GM18507 (cell line): ENCODE measurements at regions not wholly inside any gene's neighbourhood (a gene's known extent, or its start where the extent isn't known, plus 50 kb on each side); places are given as distances from the start of the nearest gene placed in this dataset.
A peak's percentile ranks its signal among the peaks of the same experiment; 100 is the strongest.

Experiments used
- DNase-seq: peaks from one replicate; pipeline ENCODE4 v3.0.0; 2011; ENCODE audit warnings: low read depth; ENCODE audit not compliant: insufficient read length; ENCODE audit errors: extremely low spot score
- FAIRE-seq: peaks from 2 replicates; lab custom pipeline; 2011; peaks lifted over from hg19 to GRCh38; lab: Jason Lieb, UNC

GRCh38 chr2:147659051-147659450 is 185.8 kb upstream of the ACVR2A start:
- FAIRE-seq = no peak
- no peak for DNase-seq

GRCh38 chr2:147657086-147658000 is 187.5 kb upstream of the ACVR2A start:
- DNase-seq = no peak
- FAIRE-seq = peak; percentile 44

- no peak for DNase-seq
These were observed 194.8 kb upstream of the ACVR2A start for GRCh38 chr2:147649998-147650397.

DNA sequence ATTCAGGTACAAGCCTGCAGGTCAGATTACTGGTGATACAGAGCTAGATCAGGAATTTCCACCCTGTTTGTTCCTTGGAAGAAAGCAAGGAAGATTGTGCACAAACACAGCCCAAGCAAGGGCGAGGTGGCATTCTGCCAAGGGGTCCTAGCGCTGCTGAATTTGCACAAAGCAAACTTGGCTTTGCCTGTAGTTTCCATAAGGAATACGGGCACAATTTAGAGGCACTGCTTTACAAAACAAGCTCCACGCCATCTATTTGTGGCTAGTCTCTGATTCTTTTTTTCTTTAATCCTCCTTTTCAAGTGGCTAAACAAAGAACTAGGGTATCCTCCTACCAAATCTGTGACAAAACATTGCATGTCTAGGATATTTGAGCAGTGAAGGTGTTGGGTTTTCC is 195.5 kb upstream of the ACVR2A start:
- no peak for DNase-seq
- FAIRE-seq = no peak

More at GRCh38 chr2:147649998-147650397, 194.8 kb upstream of the ACVR2A start:
- no peak for FAIRE-seq

DNA sequence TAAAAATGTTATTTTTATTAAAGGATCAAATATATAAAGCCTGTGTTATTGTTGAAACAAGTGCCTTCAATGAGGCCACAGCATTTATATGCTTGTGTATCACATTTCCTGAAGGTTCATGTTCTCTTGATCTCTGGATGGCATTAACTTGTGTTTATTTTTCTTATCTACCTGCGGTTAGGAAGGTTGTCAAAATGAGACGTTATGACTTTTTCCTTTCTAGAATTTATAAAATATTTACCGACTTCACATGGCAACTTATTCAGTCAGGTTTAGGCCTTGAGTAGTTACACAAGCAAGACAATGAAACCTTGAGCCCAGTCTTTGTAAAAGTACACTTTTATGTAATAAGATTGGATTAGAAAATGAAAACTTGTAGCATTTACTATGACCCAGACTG is 196.4 kb upstream of the ACVR2A start:
- DNase-seq (no peak), FAIRE-seq (no peak)

DNA sequence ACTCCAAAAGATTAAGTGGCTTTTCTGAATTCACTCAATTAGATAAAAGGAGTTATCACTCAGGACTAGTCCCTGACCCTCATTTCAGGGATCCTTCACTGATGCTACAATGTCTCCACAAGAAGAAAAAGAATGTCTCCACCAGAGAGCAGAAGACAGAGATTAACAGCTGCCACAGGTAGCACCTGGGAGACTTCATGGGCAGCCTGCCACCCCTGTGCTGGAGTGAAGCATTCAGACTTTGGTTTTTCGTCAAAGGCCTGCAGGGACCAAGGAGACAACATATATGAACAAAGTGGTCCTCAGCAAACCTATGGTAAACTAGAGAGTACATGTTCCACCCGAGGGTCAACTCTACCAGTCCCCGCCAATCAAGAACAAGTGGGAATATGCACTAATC is 197.0 kb upstream of the ACVR2A start:
- DNase-seq = no peak
- no peak for FAIRE-seq

DNA sequence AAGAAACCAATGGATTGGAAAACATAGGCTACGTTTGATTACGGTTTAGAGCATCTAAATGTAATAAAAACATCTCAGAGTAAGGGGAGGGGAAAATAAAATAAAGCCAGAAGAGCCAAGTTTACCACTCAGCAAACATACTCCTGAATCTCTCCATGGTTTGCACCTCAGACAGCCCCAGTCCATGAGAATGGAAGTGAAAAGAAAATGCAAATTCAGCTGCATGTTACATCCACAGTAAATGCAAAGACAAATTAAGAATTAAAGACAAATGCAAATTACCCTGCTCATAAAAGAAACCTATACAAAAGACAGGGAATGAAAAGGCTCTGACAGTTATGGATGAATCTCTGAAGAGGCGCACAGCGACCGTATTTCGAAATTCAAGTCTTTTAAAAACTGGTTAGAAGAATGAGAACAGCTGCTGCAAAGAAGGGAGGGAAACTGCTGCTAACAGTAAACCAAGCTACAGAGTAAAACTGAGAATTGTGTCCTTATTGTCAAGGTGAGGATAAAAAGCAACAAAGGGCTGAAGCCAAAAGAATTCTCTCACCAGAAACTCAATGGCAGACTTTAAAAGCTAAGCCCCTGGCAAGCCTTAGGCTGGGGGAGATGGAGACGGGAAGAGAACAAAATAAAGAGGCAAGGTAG is 197.9 kb upstream of the ACVR2A start:
- FAIRE-seq (no peak), DNase-seq (no peak)

GRCh38 chr2:147644491-147644890 is 200.3 kb upstream of the ACVR2A start:
- DNase-seq (no peak), FAIRE-seq (no peak)

GRCh38 chr2:147642765-147643164 is 202.1 kb upstream of the ACVR2A start:
- DNase-seq (no peak), FAIRE-seq (no peak)

- DNase-seq = no peak
- FAIRE-seq = no peak
These were observed 203.2 kb upstream of the ACVR2A start for GRCh38 chr2:147641651-147642050.

GRCh38 chr2:147639891-147640290 is 204.9 kb upstream of the ACVR2A start:
- FAIRE-seq = peak; percentile 97

GRCh38 chr2:147639386-147639785 is 205.4 kb upstream of the ACVR2A start:
- FAIRE-seq = no peak

More at GRCh38 chr2:147639891-147640290, 204.9 kb upstream of the ACVR2A start:
- peak; percentile 22 for DNase-seq

GRCh38 chr2:147636886-147637285 is 207.9 kb upstream of the ACVR2A start:
- peak; percentile 70 for FAIRE-seq

More at GRCh38 chr2:147639386-147639785, 205.4 kb upstream of the ACVR2A start:
- DNase-seq = no peak

GRCh38 chr2:147636238-147636882 is 208.5 kb upstream of the ACVR2A start:
- DNase-seq (no peak), FAIRE-seq (no peak)

More at GRCh38 chr2:147636886-147637285, 207.9 kb upstream of the ACVR2A start:
- no peak for DNase-seq

DNA sequence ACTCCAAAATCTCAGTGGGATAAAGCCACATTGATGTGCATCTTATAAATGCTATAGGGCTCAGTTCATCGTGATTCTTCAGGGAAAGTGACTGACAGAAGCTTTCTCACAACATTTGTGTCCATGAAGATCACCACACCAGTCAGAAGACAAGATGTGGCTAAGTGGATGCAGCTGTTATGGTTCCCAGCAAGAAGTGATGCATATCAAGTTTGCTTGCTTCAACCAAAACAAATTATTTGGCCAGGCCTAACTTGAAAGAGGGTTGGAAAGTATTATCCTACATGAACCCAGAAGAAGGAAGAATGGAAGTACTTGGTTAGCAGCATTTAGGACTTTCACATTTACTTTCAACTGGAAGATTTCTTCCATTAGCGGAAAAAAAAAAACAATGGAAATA is 210.0 kb upstream of the ACVR2A start:
- DNase-seq = no peak
- peak; percentile 54 for FAIRE-seq

DNA sequence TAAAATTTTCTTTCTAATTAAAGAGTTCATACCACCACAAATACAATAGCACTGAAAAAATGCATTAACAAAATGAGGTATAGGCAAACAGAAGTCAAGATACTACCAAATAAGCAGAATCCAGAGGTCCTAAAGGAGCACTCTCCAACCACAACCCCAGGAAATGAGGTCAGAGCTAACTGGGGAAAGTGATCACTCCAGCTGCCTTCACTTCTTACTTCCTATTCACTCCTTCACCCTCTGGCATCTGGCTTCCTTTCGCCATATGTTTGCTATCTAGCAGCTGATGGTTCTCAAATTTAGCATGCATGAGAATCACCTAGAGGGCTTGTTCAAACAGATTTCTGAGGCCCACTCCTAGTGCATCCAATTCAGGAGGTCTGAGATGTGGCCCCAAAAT is 212.6 kb upstream of the ACVR2A start:
- peak; percentile 65 for FAIRE-seq
- no peak for DNase-seq

GRCh38 chr2:147631294-147631693 is 213.5 kb upstream of the ACVR2A start:
- no peak for DNase-seq
- FAIRE-seq = no peak

DNA sequence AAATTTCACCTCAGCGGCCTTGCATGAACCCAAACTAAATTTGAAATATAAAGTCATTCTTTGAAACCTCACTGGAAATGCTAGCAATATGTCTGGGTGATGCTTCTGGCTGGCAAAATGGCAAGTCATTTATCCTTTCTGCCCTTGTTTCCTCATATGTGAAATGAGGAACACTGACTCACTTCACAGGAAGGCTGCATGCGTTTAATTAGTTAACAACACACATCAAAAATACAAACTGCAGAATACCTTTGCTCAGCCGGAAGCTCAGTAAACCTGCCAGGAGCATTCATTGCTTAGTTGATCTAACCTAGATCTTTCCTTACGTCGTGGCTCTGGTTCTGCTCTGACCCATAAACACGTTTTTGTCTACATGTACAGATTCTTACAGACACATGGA is 214.2 kb upstream of the ACVR2A start:
- no peak for DNase-seq
- FAIRE-seq = peak; percentile 47

DNA sequence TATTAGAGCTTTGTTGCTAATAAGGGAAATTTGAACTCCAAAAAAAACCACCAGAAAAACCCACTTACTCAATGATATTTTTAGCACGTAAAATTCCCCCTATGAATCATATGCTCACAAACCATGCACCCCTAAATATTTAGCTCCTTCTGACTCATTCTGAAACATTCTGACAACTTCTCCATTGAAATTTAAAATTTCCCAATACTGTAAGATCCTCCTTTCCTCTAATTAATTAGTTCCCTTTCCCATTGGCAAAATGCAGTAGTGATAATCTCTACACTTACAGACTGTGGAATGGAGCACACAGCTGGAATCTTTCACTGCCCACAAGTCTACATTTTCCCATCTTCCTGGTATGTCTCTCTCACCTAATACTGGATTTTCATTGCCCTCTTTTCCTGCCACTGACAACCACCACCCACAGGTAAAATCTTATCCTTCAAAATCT is 215.8 kb upstream of the ACVR2A start:
- DNase-seq = no peak
- FAIRE-seq = peak; percentile 69

- no peak for DNase-seq
These were observed 221.5 kb upstream of the ACVR2A start for GRCh38 chr2:147623328-147623727.

More at GRCh38 chr2:147623328-147623727, 221.5 kb upstream of the ACVR2A start:
- no peak for FAIRE-seq
